NCI-H2081 (cell line): ENCODE measurements at regions not wholly inside any gene's neighbourhood (a gene's known extent, or its start where the extent isn't known, plus 50 kb on each side); places are given as distances from the start of the nearest gene placed in this dataset.
"Not testable (repeated sequence)": the region's sequence is repeated elsewhere in the genome, so short reads cannot be mapped to it uniquely, and the experiment has no call there.

ENCODE experiments used
- DNase-seq, 2 experiments: peaks; one replicate each; lab custom pipeline; 2025; lab: John Stamatoyannopoulos, UW

- DNase-seq = no peak
Observed at GRCh38 chr1:117707371-117707770, 101.5 kb downstream of the TENT5C start.

GRCh38 chr1:117708323-117709248 is 102.7 kb downstream of the TENT5C start:
- DNase-seq = no peak

- no peak for DNase-seq
Observed at GRCh38 chr1:117709249-117709691, 103.4 kb downstream of the TENT5C start.

GRCh38 chr1:117710710-117711109 is 104.9 kb downstream of the TENT5C start:
- no peak for DNase-seq

GRCh38 chr1:117712621-117713020 is 106.8 kb downstream of the TENT5C start:
- no peak for DNase-seq

GRCh38 chr1:117714546-117714945 is 108.7 kb downstream of the TENT5C start:
- no peak for DNase-seq

GRCh38 chr1:117716030-117716429 is 110.2 kb downstream of the TENT5C start:
- not testable (repeated sequence) for DNase-seq

GRCh38 chr1:117717980-117718379 is 112.1 kb downstream of the TENT5C start:
- DNase-seq = not testable (repeated sequence)

GRCh38 chr1:117718596-117718995 is 112.7 kb downstream of the TENT5C start:
- not testable (repeated sequence) for DNase-seq

- DNase-seq = no peak
Observed at GRCh38 chr1:117719004-117719403, 113.2 kb downstream of the TENT5C start.

- no peak for DNase-seq
Observed at GRCh38 chr1:117732065-117732797, 126.4 kb downstream of the TENT5C start.

- DNase-seq = no peak
Observed at GRCh38 chr1:117732956-117733355, 127.1 kb downstream of the TENT5C start.

- DNase-seq = no peak
Observed at GRCh38 chr1:117734403-117734802, 128.6 kb downstream of the TENT5C start.

- no peak for DNase-seq
Observed at GRCh38 chr1:117735045-117735992, 129.5 kb downstream of the TENT5C start.

GRCh38 chr1:117739504-117739903 is 133.7 kb downstream of the TENT5C start:
- DNase-seq = no peak

GRCh38 chr1:117740496-117740895 is 134.6 kb downstream of the TENT5C start:
- DNase-seq = no peak

GRCh38 chr1:117746565-117746964 is 140.7 kb downstream of the TENT5C start:
- not testable (repeated sequence) for DNase-seq

- no peak for DNase-seq
Observed at GRCh38 chr1:117747605-117748004, 141.8 kb downstream of the TENT5C start.

- DNase-seq = no peak
Observed at GRCh38 chr1:117751321-117751720, 145.5 kb downstream of the TENT5C start.

- DNase-seq = no peak
Observed at GRCh38 chr1:117752661-117753060, 146.8 kb downstream of the TENT5C start.

GRCh38 chr1:117753232-117753631 is 147.4 kb downstream of the TENT5C start:
- DNase-seq = no peak

- no peak for DNase-seq
Observed at GRCh38 chr1:117753652-117754051, 147.8 kb downstream of the TENT5C start.
